IMR-90 (cell line): ENCODE measurements at regions not wholly inside any gene's neighbourhood (a gene's known extent, or its start where the extent isn't known, plus 50 kb on each side); places are given as distances from the start of the nearest gene placed in this dataset.

Experiments used
- ATAC-seq: fragments of 200-7000 bp; cut with Tn5 transposase; 2 replicates; pipeline ENCODE4 v1.9.1; 2020; ENCODE audit warnings: low read depth, mild to moderate bottlenecking, moderate library complexity
- BruUV-seq: library from RNA; stranded (reverse); fragments of 400-500 nt; replicated peaks from 2 replicates; lab custom pipeline; 2021; lab: Mats Ljungman, UMichigan
- CTCF ChIA-PET: fragments of 300-600 bp; formaldehyde crosslinking; extraction: SDS; loops from one replicate; lab custom pipeline; 2021; ENCODE audit warnings: antibody characterized with exemption; lab: Yijun Ruan, JAX
- POLR2A ChIA-PET: fragments of 300-600 bp; sonication (Branson Sonifier 250); formaldehyde crosslinking; loops from one replicate; lab custom pipeline; 2022; ENCODE audit warnings: antibody characterized with exemption; ENCODE audit not compliant: unreplicated experiment; lab: Charles Lee
- DNase-seq: peaks from one replicate; pipeline ENCODE4 v3.0.0; 2013
- H2AFZ ChIP-seq: replicated peaks from 2 replicates; pipeline ENCODE3; 2013; ENCODE audit warnings: low read length, mild to moderate bottlenecking; ENCODE audit not compliant: poor library complexity
- H2AK5ac ChIP-seq: 2 replicates; pipeline ENCODE4 v1.6.1; 2013; ENCODE audit warnings: low read depth, low read length, inconsistent platforms
- H2AK9ac ChIP-seq: replicated peaks from 2 replicates; pipeline ENCODE3; 2013; ENCODE audit warnings: mild to moderate bottlenecking, low read depth, low read length, moderate library complexity; ENCODE audit not compliant: poor library complexity
- H2BK120ac ChIP-seq: 2 replicates; pipeline ENCODE4 v1.6.1; 2013; ENCODE audit warnings: low read depth, low read length, inconsistent platforms
- H2BK15ac ChIP-seq: 3 replicates; pipeline ENCODE4 v1.6.1; 2013; ENCODE audit warnings: low read depth, low read length, inconsistent platforms
- H2BK20ac ChIP-seq: 2 replicates; pipeline ENCODE4 v1.6.1; 2013; ENCODE audit warnings: low read depth, mild to moderate bottlenecking, inconsistent platforms, low read length, moderate library complexity
- H2BK5ac ChIP-seq: 2 replicates; pipeline ENCODE4 v1.6.1; 2013; ENCODE audit warnings: mild to moderate bottlenecking, low read depth, low read length, inconsistent platforms; ENCODE audit not compliant: poor library complexity, severe bottlenecking
- H3K14ac ChIP-seq: replicated peaks from 2 replicates; pipeline ENCODE4 v1.6.1; 2013; ENCODE audit warnings: low read depth, low read length, inconsistent platforms
- H3K18ac ChIP-seq: 2 replicates; pipeline ENCODE4 v1.6.1; 2013; ENCODE audit warnings: low read depth, low read length, control low read depth
- H3K23ac ChIP-seq: 2 replicates; pipeline ENCODE4 v1.6.1; 2013; ENCODE audit warnings: low read depth, low read length, inconsistent platforms
- H3K27ac ChIP-seq: 2 replicates; pipeline ENCODE4 v1.5.1; 2013; ENCODE audit warnings: mild to moderate bottlenecking, control low read depth, low read length; ENCODE audit not compliant: insufficient read depth
- H3K27me3 ChIP-seq: 2 replicates; pipeline ENCODE4 v1.6.1; 2013; ENCODE audit warnings: low read length; ENCODE audit not compliant: control insufficient read depth, insufficient read depth
- H3K36me3 ChIP-seq: 2 replicates; pipeline ENCODE4 v1.6.1; 2013; ENCODE audit warnings: low read length, mixed read lengths; ENCODE audit not compliant: control insufficient read depth, insufficient read depth
- H3K4ac ChIP-seq: 2 replicates; pipeline ENCODE4 v1.6.1; 2013; ENCODE audit warnings: low read depth, low read length, inconsistent platforms
- H3K4me1 ChIP-seq: 2 replicates; pipeline ENCODE4 v1.6.1; 2013; ENCODE audit warnings: low read length, mixed read lengths; ENCODE audit not compliant: control insufficient read depth, insufficient read depth
- H3K4me2 ChIP-seq: 2 replicates; pipeline ENCODE4 v1.6.1; 2013; ENCODE audit warnings: low read depth, mild to moderate bottlenecking, control low read depth, low read length, moderate library complexity
- H3K4me3 ChIP-seq: 2 replicates; pipeline ENCODE4 v1.5.1; 2013; ENCODE audit warnings: low read depth, mild to moderate bottlenecking, control low read depth, low read length, moderate library complexity; ENCODE audit not compliant: insufficient read depth
- H3K56ac ChIP-seq: 2 replicates; pipeline ENCODE4 v1.6.1; 2013; ENCODE audit warnings: low read length, inconsistent platforms; ENCODE audit not compliant: insufficient read depth; ENCODE audit errors: extremely low read depth
- H3K79me1 ChIP-seq, 2 experiments: 2 replicates each; pipeline ENCODE4 v1.6.1; 2013; ENCODE audit warnings: low read length in 2 of 2, inconsistent platforms in 1 of 2, low read depth in 1 of 2
- H3K9ac ChIP-seq: 2 replicates; pipeline ENCODE4 v1.6.1; 2013; ENCODE audit warnings: low read depth, low read length, control low read depth
- H3K9me1 ChIP-seq: 2 replicates; pipeline ENCODE4 v1.6.1; 2013; ENCODE audit warnings: low read length, inconsistent platforms; ENCODE audit not compliant: insufficient read depth
- H3K9me3 ChIP-seq: 2 replicates; pipeline ENCODE4 v1.6.1; 2013; ENCODE audit warnings: low read length; ENCODE audit not compliant: control insufficient read depth, insufficient read depth
- H4K20me1 ChIP-seq: 2 replicates; pipeline ENCODE4 v1.6.1; 2013; ENCODE audit warnings: low read length, inconsistent platforms; ENCODE audit not compliant: insufficient read depth
- H4K5ac ChIP-seq: 2 replicates; pipeline ENCODE4 v1.6.1; 2013; ENCODE audit warnings: mild to moderate bottlenecking, low read depth, low read length, control low read depth
- H4K8ac ChIP-seq, 2 experiments: 2 replicates each; pipeline ENCODE4 v1.6.1; 2013; ENCODE audit warnings: low read depth in 2 of 2, low read length in 2 of 2, control low read depth in 1 of 2, inconsistent platforms in 1 of 2
- H4K91ac ChIP-seq: 2 replicates; pipeline ENCODE4 v1.6.1; 2013; ENCODE audit warnings: low read depth, low read length, inconsistent platforms; ENCODE audit not compliant: insufficient read depth
- CHD1 ChIP-seq: IDR thresholded peaks from 2 replicates; pipeline ENCODE4 v1.6.1; 2012; ENCODE audit warnings: low read depth, low read length, improper control_type of control experiment
- NFE2L2 ChIP-seq: fragments of 150-350 bp; IDR thresholded peaks from 2 replicates; pipeline ENCODE4 v1.6.1; 2016; ENCODE audit warnings: low read depth, mild to moderate bottlenecking, low read length
- POLR2A ChIP-seq: IDR thresholded peaks from 2 replicates; pipeline ENCODE4 v1.6.1; 2012; ENCODE audit warnings: mild to moderate bottlenecking, low read depth, low read length
- RCOR1 ChIP-seq: IDR thresholded peaks from 2 replicates; pipeline ENCODE4 v1.6.1; 2012; ENCODE audit warnings: mild to moderate bottlenecking, low read length, improper control_type of control experiment; ENCODE audit not compliant: insufficient replicate concordance
- WGBS, 2 experiments: methylation state at CpG; one replicate each; pipeline versions ENCODE4 v1.1.5 to v1.1.7; 2013; ENCODE audit warnings: missing lambda C conversion rate in 2 of 2; ENCODE audit not compliant: insufficient read length in 1 of 2; ENCODE audit errors: extremely low coverage in 2 of 2; 5-methylcytosine and 5-hydroxymethylcytosine counted together
- dilution Hi-C: fragments of 300-500 bp; cut with HindIII; formaldehyde crosslinking; loops from one replicate; pipeline ENCODE4 v1.14.3; 2018; ENCODE audit warnings: low sequenced_read_pairs; ENCODE audit not compliant: unreplicated experiment
- in situ Hi-C: fragments of 300-500 bp; cut with MboI; formaldehyde crosslinking; loops from 3 replicates; pipeline ENCODE4 v1.14.3; 2019; ENCODE audit warnings: low sequenced_read_pairs, inconsistent platforms, mixed read lengths
- intact Hi-C: fragments of 100-400 bp; cut with micrococcal nuclease; formaldehyde crosslinking; loops from 2 replicates; pipeline ENCODE4 v1.10.0; 2022

DNA sequence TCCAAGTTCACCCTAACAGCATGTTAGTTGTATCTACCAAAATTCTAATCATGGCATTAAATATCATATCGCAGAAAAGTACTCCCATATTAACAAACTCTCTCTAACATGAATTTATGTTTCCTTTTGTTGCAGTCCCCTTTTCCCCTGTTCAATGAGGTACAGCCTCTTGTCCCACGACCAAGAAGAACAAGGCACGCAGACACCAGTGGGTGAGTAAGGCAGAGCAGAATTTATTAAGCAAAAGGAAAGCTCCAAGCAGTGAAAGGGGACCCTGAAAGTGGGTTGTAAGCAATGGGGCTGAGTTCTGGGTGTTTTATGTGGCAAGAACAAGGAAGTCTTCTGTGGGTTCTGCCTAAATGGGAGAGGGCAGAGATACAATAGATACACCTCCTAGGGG lies 183.5 kb downstream of the LURAP1L start:
- intact Hi-C loops (no loop called here), in situ Hi-C loops (no loop called here), dilution Hi-C loops (no loop called here)
- TF ChIP-seq CHD1: no peak
- TF ChIP-seq RCOR1: no peak
- no peak for TF ChIP-seq NFE2L2
- TF ChIP-seq POLR2A: no peak
- no peak overlapping the region for H2AK5ac ChIP-seq
- H3K36me3 ChIP-seq: no peaks in the 10 kb centered on the region
- no peak overlapping the region for H3K27ac ChIP-seq
- no peak overlapping the region for H3K4ac ChIP-seq
- H2AFZ ChIP-seq: no peak overlapping the region
- H3K79me1 ChIP-seq: no peaks in the 10 kb centered on the region
- no peak overlapping the region for H3K23ac ChIP-seq
- BruUV-seq: no TSS peak
- DNase-seq (no peak), ATAC-seq (no peak)
- no peak overlapping the region for H3K4me3 ChIP-seq
- ChIA-PET POLR2A (no interaction called here), CTCF (no interaction called here)
- H4K20me1 ChIP-seq: no peaks in the 10 kb centered on the region
- H3K9me3 ChIP-seq: no peaks in the 10 kb centered on the region
- H3K56ac ChIP-seq: no peak overlapping the region
- no peak overlapping the region for H3K14ac ChIP-seq
- H4K8ac ChIP-seq: no peak overlapping the region
- H2BK120ac ChIP-seq: no peak overlapping the region
- no peak overlapping the region for H4K91ac ChIP-seq
- no peaks in the 10 kb centered on the region for H3K27me3 ChIP-seq
- no peaks in the 10 kb centered on the region for H3K9me1 ChIP-seq
- no peak overlapping the region for H3K4me2 ChIP-seq
- H3K4me1 ChIP-seq: peaks cover 3% of the 10 kb centered on the region; the same call in 1 of the 2 replicates
- no peak overlapping the region for H2AK9ac ChIP-seq
- no peak overlapping the region for H2BK15ac ChIP-seq
- H3K9ac ChIP-seq: no peak overlapping the region
- no peak overlapping the region for H4K5ac ChIP-seq
- H2BK20ac ChIP-seq: no peak overlapping the region
- no peak overlapping the region for H2BK5ac ChIP-seq
- WGBS, 2 experiments: no CpG with 5 or more reads among the region's 3 CpGs
- H3K18ac ChIP-seq: no peak overlapping the region
